GM23338 (cell line): ENCODE measurements at regions not wholly inside any gene's neighbourhood (a gene's known extent, or its start where the extent isn't known, plus 50 kb on each side); places are given as distances from the start of the nearest gene placed in this dataset.

Source experiments
- ATAC-seq: fragments of 200-7000 bp; cut with Tn5 transposase; 3 replicates; pipeline ENCODE4 v1.9.1; 2020
- DNase-seq: peaks from one replicate; pipeline ENCODE4 v3.0.0-alpha.2; 2015; ENCODE audit warnings: low spot score
- H2AFZ ChIP-seq: fragments of 200-600 bp; sonication (generic); 2 replicates; pipeline ENCODE4 v1.8.0; 2016; ENCODE audit warnings: antibody characterized with exemption, mild to moderate bottlenecking, moderate library complexity
- H3F3A ChIP-seq: fragments of 200-600 bp; sonication (generic); replicated peaks from 2 replicates; pipeline ENCODE4 v1.8.0; 2017; ENCODE audit warnings: antibody characterized with exemption, mixed run types, low read depth
- H3K27ac ChIP-seq: fragments of 200-600 bp; sonication (generic); 2 replicates; pipeline ENCODE4 v1.6.1; 2016; ENCODE audit warnings: low read depth
- H3K27me3 ChIP-seq: fragments of 200-600 bp; sonication (generic); 2 replicates; pipeline ENCODE4 v1.8.0; 2016; ENCODE audit warnings: mild to moderate bottlenecking, mixed run types, moderate library complexity; ENCODE audit not compliant: insufficient read depth
- H3K36me3 ChIP-seq: fragments of 200-600 bp; sonication (generic); 2 replicates; pipeline ENCODE4 v1.8.0; 2016; ENCODE audit warnings: mild to moderate bottlenecking; ENCODE audit not compliant: insufficient read depth
- H3K4me1 ChIP-seq: fragments of 200-600 bp; sonication (generic); 2 replicates; pipeline ENCODE4 v1.8.0; 2016; ENCODE audit warnings: mild to moderate bottlenecking, moderate library complexity; ENCODE audit not compliant: insufficient read depth
- H3K4me2 ChIP-seq: fragments of 200-600 bp; sonication (generic); 2 replicates; pipeline ENCODE4 v1.7.1; 2017; ENCODE audit warnings: mixed run types
- H3K4me3 ChIP-seq: fragments of 200-600 bp; sonication (generic); 2 replicates; pipeline ENCODE4 v1.6.1; 2016; ENCODE audit warnings: mixed run types
- H3K79me2 ChIP-seq: fragments of 200-600 bp; sonication (generic); replicated peaks from 2 replicates; pipeline ENCODE4 v1.8.0; 2017; ENCODE audit warnings: mild to moderate bottlenecking; ENCODE audit not compliant: insufficient read depth
- H3K9me2 ChIP-seq: fragments of 200-600 bp; sonication (generic); 2 replicates; pipeline ENCODE4 v1.8.0; 2017; ENCODE audit not compliant: insufficient read depth
- H4K20me1 ChIP-seq: fragments of 200-600 bp; sonication (generic); replicated peaks from 2 replicates; pipeline ENCODE4 v1.8.0; 2017; ENCODE audit warnings: mild to moderate bottlenecking; ENCODE audit not compliant: insufficient read depth
- H3K27ac Mint-ChIP-seq: 2 replicates; pipeline ENCODE4 v1.8.0; 2020; ENCODE audit warnings: inconsistent platforms, mild to moderate bottlenecking, moderate library complexity, mixed read lengths
- H3K27me3 Mint-ChIP-seq: 3 replicates; pipeline ENCODE4 v1.8.0; 2022; ENCODE audit warnings: low read depth, mild to moderate bottlenecking, moderate library complexity, mixed read lengths, inconsistent platforms; ENCODE audit not compliant: insufficient read depth, poor library complexity
- H3K36me3 Mint-ChIP-seq: 3 replicates; pipeline ENCODE4 v1.8.0; 2021; ENCODE audit warnings: low read depth, mild to moderate bottlenecking, inconsistent platforms, moderate library complexity, mixed read lengths
- H3K4me1 Mint-ChIP-seq: 3 replicates; pipeline ENCODE4 v1.8.0; 2020; ENCODE audit warnings: mild to moderate bottlenecking, inconsistent platforms, mixed read lengths
- H3K4me3 Mint-ChIP-seq: 3 replicates; pipeline ENCODE4 v1.8.0; 2021; ENCODE audit warnings: moderate library complexity, mild to moderate bottlenecking, inconsistent platforms, mixed read lengths
- H3K9me3 Mint-ChIP-seq: 3 replicates; pipeline ENCODE4 v1.8.0; 2020; ENCODE audit warnings: moderate library complexity, mild to moderate bottlenecking, inconsistent platforms, mixed read lengths
- EZH2 ChIP-seq: fragments of 200-600 bp; sonication (generic); IDR thresholded peaks from one replicate; pipeline ENCODE4 v1.8.0; 2017; ENCODE audit warnings: antibody characterized with exemption, mild to moderate bottlenecking, low read depth; ENCODE audit not compliant: unreplicated experiment
- EZH2phosphoT487 ChIP-seq: fragments of 200-600 bp; sonication (generic); IDR thresholded peaks from one replicate; pipeline ENCODE4 v1.8.1; 2018; ENCODE audit warnings: antibody characterized with exemption; ENCODE audit not compliant: unreplicated experiment
- NANOG ChIP-seq: IDR thresholded peaks from 2 replicates; pipeline ENCODE4 v1.6.1; 2016; ENCODE audit warnings: antibody characterized with exemption, borderline replicate concordance
- POLR2AphosphoS5 ChIP-seq: IDR thresholded peaks from 2 replicates; pipeline ENCODE4 v1.6.1; 2016; ENCODE audit warnings: antibody characterized with exemption, low read depth
- REST ChIP-seq: IDR thresholded peaks from one replicate; pipeline ENCODE4 v1.6.1; 2018; ENCODE audit warnings: antibody characterized with exemption; ENCODE audit not compliant: unreplicated experiment
- ZNF114 ChIP-seq: fragments of 250-450 bp; sonication (Bioruptor Pico); IDR thresholded peaks from 2 replicates; pipeline ENCODE4 v1.5.0; 2020; ENCODE audit warnings: mild to moderate bottlenecking, moderate library complexity
- ZNF331 ChIP-seq: fragments of 250-450 bp; sonication (Bioruptor Pico); IDR thresholded peaks from 2 replicates; pipeline ENCODE4 v1.5.0; 2020; ENCODE audit warnings: low read depth, mild to moderate bottlenecking, moderate library complexity
- TF ChIP-seq, protein P1 (sequence below), 2 experiments: fragments of 200-600 bp in 1 of 2; sonication (generic) in 1 of 2; conservative IDR thresholded peaks; 2 replicates each; pipeline versions ENCODE4 v1.5.1 to v1.6.1; 2016 to 2017; ENCODE audit warnings: antibody characterized with exemption in 2 of 2, low read depth in 2 of 2, mild to moderate bottlenecking in 2 of 2, moderate library complexity in 1 of 2

- H3K4me2 ChIP-seq, result no peak overlapping the region
- Mint-ChIP-seq H3K4me1 (peaks cover 19% of the 10 kb centered on the region; the same call in 2 of the 3 replicates), H3K27me3 (peaks cover 2% of the 10 kb centered on the region), H3K4me3 (no peak overlapping the region), H3K9me3 (peaks cover 7% of the 10 kb centered on the region; the same call in 1 of the 3 replicates), H3K36me3 (peaks cover 11% of the 10 kb centered on the region), H3K27ac (0 out of 2 replicates have a peak overlapping the region, but pooled peaks have one; percentile 60)
- H3K79me2 ChIP-seq, result no peaks in the 10 kb centered on the region
- DNase-seq (peak; percentile 63), ATAC-seq (peak; percentile 95)
- H4K20me1 ChIP-seq, result no peaks in the 10 kb centered on the region
- H3K27ac ChIP-seq, result no peak overlapping the region
- H3K27me3 ChIP-seq, result no peaks in the 10 kb centered on the region
- H2AFZ ChIP-seq, result no peak overlapping the region
- no peak overlapping the region for H3K4me3 ChIP-seq
- H3K4me1 ChIP-seq, result 0 out of 2 replicates have a peak, but pooled peaks cover 11% of the 10 kb centered on the region
- TF ChIP-seq, protein P1, sequence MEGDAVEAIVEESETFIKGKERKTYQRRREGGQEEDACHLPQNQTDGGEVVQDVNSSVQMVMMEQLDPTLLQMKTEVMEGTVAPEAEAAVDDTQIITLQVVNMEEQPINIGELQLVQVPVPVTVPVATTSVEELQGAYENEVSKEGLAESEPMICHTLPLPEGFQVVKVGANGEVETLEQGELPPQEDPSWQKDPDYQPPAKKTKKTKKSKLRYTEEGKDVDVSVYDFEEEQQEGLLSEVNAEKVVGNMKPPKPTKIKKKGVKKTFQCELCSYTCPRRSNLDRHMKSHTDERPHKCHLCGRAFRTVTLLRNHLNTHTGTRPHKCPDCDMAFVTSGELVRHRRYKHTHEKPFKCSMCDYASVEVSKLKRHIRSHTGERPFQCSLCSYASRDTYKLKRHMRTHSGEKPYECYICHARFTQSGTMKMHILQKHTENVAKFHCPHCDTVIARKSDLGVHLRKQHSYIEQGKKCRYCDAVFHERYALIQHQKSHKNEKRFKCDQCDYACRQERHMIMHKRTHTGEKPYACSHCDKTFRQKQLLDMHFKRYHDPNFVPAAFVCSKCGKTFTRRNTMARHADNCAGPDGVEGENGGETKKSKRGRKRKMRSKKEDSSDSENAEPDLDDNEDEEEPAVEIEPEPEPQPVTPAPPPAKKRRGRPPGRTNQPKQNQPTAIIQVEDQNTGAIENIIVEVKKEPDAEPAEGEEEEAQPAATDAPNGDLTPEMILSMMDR (conservative IDR thresholded peaks at IDR 0.05; ENCODE audit: low read depth in 2 of 2), result peak in 1 of 2 experiments; percentile 24; a peak in 1 of 4 replicates
- TF ChIP-seq REST (no peak), EZH2phosphoT487 (no peak), ZNF114 (no peak), NANOG (no peak), POLR2AphosphoS5 (no peak)
- H3K9me2 ChIP-seq, result no peaks in the 10 kb centered on the region
- H3F3A ChIP-seq, result no peaks in the 10 kb centered on the region
- H3K36me3 ChIP-seq, result no peaks in the 10 kb centered on the region
These were observed 975.6 kb downstream of the NCAM2 start for GRCh38 chr21:21973806-21974205.

GRCh38 chr21:21996891-21997290 is 998.7 kb downstream of the NCAM2 start:
- H3K4me3 Mint-ChIP-seq, result no peak overlapping the region
- H4K20me1 ChIP-seq, result no peaks in the 10 kb centered on the region
- DNase-seq (no peak), ATAC-seq (no peak)
- H3K4me1 ChIP-seq, result no peaks in the 10 kb centered on the region
- H3K27me3 ChIP-seq, result no peaks in the 10 kb centered on the region
- no peaks in the 10 kb centered on the region for H3F3A ChIP-seq
- H3K4me3 ChIP-seq, result no peak overlapping the region
- H3K4me1 Mint-ChIP-seq, result peaks cover 4% of the 10 kb centered on the region; the same call in 2 of the 3 replicates
- H3K9me3 Mint-ChIP-seq, result peaks cover 18% of the 10 kb centered on the region
- H3K27ac ChIP-seq, result no peak overlapping the region
- no peaks in the 10 kb centered on the region for H3K79me2 ChIP-seq
- H3K27me3 Mint-ChIP-seq, result peaks cover 2% of the 10 kb centered on the region
- H2AFZ ChIP-seq, result no peak overlapping the region
- H3K9me2 ChIP-seq, result 0 out of 2 replicates have a peak, but pooled peaks cover 13% of the 10 kb centered on the region
- no peaks in the 10 kb centered on the region for H3K36me3 ChIP-seq
- no peak overlapping the region for H3K4me2 ChIP-seq
- no peak overlapping the region for H3K27ac Mint-ChIP-seq
- H3K36me3 Mint-ChIP-seq, result peaks cover 15% of the 10 kb centered on the region
- TF ChIP-seq, protein P1 (conservative IDR thresholded peaks at IDR 0.05; ENCODE audit: low read depth in 2 of 2), result no peak
- TF ChIP-seq EZH2 (no peak), ZNF331 (CRISPR knock-in tag) (no peak), EZH2phosphoT487 (no peak)
